ENCODE measurements at regions not wholly inside any gene's neighbourhood (a gene's known extent, or its start where the extent isn't known, plus 50 kb on each side); places are given as distances from the start of the nearest gene placed in this dataset.
"Not testable (repeated sequence)": the region's sequence is repeated elsewhere in the genome, so short reads cannot be mapped to it uniquely, and the experiment has no call there.

DNA sequence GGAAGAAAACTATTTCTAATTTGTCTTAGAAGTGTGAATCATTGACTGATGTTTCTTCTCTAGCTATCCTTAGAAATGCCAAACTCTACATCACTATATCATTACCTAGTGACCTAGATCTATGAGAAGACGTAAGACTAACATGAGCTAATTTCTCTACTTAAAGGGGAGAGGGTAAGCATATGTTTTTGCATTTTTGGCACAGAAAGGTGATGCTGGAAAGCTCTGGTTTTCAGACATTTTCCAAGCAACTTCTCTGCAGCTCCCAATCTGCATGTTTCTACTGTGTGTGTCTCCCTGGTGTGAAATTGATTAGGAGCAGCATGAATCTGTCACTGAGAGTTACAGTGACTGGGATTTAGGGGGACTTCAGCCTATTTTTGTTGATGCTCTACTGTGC, 235.2 kb upstream of the LINC00305 start:
- DNase-seq: no peak

DNA sequence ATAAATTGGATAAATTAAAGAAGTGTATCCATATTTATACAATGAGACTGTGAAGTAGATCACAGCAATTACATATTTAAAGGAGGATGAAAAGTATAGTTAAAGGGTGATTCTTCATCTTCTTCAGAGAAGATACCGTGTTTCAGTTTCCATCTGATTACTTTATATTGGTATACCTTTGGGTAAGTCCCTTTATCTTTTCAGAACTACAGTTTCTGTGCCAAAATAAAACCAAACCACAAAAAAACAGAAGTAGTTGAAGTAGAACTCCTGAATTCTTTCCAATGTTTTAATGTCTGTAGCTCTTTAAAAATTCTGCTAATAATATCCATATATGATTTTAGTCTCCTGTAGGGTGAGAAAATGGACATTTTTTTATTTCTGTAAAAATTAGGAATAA, 231.2 kb upstream of the LINC00305 start:
- no peak for DNase-seq

DNA sequence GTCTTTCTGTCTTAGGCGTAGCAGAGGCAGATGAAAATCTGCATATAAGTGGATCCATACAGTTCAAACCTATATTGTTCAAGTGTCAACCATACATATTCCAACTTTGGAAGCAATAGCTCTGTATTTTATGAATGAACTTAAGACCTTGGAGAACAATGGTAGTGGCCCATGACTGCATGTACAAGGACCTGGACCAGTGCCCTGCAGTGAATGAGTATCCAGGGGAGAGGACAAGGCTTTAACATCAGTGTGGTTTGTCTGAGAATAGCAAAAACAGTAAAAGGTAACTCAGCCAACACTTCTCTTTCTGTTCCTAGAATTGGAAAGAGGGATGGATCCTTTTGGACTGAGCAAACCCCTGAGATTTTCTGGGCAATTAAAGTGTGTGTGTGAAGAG, 230.8 kb upstream of the LINC00305 start:
- no peak for DNase-seq

DNA sequence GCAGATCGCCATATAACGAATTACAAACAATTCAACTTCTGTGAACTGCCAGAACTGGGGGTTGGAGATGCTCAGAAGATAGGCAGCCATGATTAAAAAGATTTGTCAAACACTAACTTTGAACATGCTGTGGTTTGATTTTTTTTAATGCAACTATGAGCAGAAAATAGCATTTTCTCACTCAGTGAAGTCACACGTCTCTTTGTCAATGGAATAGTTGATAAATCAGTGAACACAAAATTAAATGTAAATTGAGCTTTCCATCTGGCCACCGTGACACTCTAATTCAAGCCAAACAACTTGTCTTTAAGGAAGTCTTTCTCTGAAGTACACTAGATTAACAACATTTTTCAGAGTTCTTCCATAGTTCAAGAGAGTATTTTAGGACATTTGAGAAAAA, 228.6 kb upstream of the LINC00305 start:
- no peak for DNase-seq

DNA sequence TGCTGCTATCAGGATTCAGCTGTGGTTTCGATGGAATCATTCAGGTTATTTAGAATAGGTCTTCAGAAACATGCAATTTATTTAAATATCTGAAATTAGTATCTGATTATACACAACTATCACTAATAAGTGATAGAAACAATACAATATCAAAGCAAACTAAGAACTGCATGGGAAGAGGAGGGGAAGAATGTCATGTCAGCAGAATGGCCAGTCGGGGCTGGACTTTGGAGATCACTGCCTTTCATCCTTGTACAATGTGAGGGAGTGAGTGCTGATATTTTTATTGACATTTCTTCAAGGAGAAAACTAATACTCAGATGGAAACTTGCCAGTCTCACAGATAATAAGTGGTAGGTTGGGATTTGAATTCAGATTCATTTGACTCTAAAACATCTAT, 224.0 kb upstream of the LINC00305 start:
- DNase-seq: no peak

DNA sequence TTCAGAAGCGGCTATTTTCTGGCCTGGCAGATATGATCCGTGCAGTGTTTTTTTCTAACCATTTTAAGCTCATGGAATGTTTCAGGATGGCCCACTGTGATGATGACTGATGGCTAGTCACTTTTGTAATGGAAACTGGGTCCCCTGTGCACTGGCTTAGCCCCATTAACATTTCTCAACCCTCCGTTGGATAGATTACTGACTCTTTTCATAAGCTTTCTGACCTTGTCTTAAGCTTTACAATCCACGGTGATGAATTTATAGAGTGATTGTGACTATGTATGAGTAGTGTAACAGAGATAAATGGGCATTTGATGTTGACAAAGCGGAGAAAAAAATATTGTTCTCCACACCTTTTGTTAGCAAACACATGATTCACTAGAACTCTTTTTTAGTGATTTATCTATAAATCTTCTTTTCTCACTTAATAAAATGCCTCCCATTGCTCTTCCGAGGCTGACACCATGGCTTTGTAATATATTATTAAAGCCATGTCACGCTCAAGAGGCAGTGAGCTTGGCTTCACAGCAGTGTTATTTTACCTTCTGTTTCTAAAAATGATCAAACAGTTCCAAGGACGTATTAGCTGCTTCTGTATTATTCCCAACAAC, 221.0 kb upstream of the LINC00305 start:
- DNase-seq: not testable (repeated sequence)

DNA sequence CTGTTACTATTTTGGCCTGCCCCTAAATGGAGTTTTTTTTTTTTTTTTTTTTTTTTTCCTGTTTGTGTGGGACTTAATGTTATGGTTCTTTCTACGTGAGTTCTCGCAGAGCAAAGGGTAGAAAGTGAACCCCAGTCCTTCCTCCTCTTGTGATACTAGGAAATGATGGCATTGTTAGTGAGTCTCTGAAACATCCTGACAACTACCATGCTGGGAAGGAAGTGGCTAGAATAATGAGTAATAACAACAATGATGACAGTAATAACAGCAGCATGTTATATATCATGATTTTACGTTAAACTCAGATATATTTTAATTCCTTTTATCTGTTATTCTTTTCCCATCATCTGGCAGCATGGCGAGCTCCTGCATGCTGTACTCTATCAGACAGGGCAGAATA, 216.2 kb upstream of the LINC00305 start:
- no peak for DNase-seq

DNA sequence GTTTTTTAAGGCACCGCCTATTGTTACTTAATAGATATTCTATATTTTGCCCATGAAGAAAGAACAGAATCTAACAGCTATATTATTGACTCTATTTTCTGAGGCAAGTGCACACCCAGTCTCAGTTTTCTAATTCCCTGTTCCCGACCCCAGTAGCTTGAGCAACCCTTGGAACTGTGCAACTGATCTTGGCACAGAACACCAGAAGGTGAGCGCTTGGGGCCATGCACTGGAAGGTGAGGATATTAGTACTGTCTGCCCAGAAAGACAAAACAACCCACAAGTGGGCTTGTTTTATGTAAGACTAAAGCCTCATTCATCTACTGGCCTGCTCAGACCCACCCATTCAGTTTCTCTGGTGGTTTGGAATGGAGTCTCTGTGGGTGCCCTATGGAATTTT, 188.8 kb upstream of the LINC00305 start:
- DNase-seq: no peak

DNA sequence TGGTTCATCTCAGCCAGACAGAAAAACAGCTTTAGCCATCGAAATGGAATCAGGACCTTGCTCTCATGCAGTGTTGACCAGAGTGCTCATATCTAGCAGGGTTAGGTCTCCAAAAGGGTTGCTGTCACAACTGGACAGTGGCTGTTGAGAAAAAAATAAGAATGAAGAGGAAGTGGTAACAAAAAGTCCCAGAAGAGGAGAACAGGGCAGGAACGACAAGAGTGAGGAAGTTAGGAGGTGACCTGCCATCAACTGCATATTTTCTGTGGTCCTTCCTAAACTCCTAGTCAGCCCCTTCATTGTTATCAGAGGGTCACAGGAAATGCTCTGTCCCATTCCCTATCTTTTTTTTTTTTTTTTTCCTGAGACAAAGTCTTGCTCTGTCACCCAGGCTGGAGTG, 188.1 kb upstream of the LINC00305 start:
- no peak for DNase-seq

DNA sequence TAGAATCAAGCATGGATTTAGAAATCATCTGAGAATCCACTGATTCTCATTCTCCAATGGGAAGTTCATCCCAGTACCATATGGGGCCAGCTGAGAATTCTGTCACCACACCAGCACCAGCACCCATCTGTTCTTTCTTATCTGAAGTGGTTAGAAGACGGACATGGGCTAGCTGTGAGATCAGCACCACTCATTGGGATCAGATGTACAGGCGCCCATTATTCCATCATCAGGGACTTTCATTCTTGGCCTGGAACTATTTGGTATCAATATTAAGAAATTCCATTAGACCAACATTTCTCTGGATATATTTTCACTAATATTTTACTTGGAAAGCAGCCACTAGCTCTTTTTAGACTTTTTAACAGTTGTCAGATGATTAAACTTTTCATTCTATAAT, 185.9 kb upstream of the LINC00305 start:
- DNase-seq: no peak

DNA sequence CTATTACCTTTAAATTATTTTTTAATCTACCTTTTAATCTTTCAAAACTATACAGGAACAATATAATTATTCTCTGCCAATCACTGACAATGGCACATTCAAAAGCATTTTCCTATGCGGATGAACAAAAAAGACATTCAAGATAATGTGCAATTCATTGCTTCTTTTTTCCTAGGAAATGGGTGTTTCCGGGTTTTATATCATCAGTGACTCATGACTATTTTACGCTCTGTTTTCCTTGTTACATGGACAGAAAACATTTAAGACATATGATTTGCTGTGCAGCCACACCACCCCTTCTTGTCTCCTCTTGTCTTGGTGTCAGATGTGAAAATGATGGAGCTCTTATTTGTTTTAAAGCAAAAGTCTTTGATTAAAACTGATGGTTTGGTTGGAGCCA, 184.7 kb upstream of the LINC00305 start:
- no peak for DNase-seq

DNA sequence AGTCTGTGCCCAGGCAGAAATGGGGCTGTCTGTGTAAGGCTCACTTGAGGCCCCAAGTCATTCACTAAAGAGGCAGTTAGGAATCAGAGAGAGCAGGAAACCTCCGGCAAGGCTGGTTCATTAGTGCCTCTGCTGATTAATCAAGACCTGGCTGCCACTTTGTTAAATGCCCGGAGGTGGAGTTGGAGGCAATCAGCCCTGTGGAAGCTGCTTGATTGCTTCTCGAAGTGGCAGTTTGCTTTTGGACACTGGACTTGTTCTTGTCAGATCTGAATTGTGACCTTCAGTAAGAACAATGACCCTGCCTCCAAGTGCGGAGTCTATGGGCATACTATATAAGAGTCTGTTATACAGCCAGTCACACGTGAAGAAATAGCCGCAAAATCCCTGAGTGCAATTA, 183.9 kb upstream of the LINC00305 start:
- no peak for DNase-seq

DNA sequence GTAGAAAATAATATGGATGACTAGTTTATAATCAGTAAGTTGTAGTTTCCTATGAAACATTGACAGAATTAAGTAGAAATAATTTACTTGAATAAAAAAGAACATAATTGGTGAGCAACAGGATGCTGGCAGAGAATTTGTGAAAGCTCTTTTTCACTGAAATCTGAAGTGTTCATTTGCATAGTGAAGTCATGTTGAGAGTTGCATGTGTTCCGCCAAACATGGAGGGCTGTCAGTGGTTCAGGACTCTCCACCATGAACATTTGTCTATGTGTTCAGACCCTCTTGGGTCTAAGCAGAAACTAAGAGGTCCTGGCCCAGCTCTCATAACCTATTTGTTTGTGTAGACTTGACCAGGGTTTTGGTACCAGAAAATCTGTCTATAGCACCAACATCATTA, 182.5 kb upstream of the LINC00305 start:
- DNase-seq: no peak

DNA sequence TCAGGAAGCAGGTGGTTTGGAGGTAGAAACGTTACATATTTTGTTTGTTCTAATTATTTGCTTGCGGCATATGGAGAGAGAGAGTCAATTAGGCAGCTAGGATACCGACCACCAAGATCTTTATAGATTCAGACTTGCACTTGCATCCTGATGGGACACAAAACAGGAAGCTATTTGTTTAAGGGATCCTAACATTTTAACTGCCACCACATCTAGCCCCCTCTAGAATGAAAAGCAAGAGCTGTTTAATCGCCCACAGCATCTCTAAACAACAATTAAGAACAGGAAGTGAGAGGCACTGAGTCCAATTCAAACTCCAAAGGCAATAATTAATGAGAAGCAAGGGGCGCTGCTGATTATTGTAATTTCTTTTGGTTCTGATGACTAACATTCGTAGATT, 182.0 kb upstream of the LINC00305 start:
- DNase-seq: no peak

DNA sequence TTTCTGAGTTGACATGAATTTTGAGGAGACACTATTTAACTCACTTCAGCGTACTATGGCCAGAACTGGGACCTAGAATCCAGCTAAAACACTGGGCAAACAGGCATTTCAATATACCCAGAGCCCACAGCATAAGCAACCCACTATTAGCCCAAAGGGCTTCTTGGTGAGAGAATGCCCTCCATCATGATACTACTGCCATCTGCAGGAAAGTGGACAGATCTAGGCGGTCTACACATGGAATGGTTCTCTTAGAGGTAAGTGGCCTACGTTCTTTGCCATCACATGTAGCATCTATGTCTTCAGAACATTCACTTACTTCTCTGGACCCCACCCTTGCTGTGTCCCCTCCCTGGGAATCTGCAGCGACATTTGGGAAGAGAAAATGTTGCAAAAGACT, 181.3 kb upstream of the LINC00305 start:
- no peak for DNase-seq

DNA sequence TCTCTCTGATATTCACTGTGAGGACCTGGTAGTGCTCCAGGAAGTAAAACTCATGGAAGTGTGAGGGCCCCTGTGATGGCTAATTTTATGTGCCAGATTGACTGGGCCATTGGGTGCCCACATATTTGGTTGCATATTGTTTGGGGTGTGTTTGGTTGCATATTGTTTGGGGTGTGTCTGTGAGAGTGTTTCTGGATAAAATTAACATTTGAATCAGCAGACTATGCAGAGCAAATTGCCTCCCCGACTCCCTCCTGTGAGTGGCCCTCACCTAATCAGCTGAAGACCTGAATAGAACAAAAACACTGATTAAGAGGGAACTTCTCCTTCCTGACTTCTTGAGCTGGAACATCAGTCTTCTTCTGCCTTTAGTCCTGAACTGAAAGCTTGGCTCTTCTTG, 173.3 kb upstream of the LINC00305 start:
- no peak for DNase-seq

DNA sequence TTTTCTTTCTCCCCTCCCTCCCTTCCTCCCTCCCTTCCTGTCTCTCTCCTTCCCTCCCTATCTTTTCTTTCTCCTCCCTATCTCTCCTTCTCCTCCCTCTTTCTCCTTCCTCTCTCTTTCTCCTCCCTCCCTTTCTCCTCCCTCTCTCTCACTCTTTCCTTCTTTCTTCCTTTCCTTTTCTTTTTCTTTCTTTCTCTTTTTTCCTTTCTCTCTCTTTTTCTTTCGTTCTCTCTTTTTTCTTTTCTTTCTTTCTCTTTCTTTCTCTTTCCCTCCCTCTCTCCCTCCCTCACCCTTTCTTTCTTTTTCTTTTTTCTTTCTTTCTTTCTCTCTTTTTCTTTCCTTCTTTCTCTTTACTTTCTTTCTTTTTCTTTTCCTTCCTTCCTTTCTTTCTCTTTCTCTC, 169.7 kb upstream of the LINC00305 start:
- DNase-seq: no peak

DNA sequence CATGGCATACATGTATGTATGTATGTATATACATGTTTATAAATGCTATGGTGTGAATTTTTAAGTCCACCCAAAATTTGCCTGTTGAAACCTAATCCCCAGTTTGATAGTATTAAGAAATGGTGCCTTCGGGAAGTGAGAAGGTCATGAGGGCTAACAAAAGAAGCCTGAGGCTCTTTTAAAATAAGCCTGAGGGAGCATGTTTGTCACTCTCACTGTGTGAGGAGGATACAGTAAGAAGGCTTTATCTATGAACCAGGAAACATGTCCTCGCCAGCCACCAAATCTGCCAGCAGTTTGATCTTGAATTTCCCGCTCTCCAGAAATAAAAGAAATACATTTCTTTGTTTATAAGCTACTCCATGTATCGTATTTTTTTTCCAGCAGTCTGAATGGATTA, 163.0 kb upstream of the LINC00305 start:
- no peak for DNase-seq

DNA sequence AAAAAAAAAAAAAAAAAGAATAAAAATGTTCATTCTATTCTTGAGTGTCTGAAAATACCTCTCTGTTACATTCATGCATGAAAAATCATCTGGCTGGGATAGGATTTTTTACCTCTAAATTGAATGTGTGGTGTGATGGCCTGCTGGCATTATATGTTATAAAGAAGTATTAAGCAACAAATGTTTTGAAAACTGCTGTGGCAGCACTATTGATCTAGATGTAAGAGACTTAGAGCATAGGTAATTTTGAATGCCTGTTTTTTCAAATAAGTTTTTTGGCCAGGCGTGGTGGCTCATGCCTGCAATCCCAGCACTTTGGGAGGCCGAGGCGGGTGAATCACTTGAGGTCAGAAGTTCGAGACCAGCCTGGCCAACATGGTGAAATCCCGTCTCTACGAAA, 147.0 kb upstream of the LINC00305 start:
- DNase-seq: no peak

DNA sequence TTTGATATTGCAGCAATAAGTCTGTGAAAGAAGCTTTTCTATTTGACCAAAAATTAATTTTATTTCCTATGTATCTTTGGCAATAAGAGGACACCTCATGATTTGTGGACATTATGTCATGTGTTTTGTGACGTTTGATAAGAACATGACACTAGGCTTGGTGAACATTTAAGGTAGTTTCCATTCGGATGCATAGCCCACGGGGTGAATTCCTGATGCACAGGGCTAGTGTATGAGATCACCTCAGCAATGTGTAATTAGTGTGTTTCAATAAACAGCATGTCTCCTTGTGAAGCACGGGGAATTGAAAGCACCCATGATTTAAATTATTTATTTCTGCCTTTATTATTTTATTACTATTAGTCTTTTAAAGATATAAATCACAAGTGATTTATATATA, 146.1 kb upstream of the LINC00305 start:
- no peak for DNase-seq

DNA sequence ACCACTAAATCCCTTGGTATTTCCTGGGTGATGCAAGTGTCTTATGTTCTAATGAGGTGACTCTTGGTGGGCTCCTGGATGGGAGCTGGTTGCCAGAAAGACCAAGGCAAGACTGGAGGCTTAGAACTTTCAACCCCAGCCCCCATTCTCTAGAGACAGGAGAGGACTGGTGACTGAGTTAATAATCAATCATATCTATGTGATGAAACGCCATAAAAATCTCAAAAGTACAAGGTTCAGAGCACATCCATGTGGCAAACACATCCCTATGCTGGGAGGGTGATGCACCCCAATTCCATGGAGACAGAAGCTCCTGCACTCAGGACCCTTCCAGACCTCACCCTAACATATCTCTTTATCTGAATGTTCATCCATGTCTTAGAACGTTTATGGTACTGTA, 139.5 kb upstream of the LINC00305 start:
- DNase-seq: no peak

DNA sequence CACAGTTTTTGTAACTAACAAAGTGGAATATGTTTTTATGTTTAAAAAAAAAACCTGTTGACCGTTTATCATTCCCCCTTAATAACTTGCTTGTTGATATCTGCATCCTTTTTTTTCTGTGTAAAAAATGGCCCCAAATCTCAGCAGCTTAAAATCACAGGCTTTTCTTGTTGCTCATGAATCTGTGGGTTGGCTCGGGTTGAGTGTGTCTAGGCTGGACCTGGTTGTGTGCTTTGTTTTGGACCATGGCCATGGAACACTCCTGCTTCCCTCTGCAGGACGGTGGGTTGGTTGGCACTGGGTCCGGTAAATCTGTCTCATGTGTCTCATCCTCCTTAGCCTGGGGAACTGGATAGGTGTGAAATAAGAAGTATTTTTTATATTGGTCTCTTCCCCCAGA, 139.0 kb upstream of the LINC00305 start:
- no peak for DNase-seq

DNA sequence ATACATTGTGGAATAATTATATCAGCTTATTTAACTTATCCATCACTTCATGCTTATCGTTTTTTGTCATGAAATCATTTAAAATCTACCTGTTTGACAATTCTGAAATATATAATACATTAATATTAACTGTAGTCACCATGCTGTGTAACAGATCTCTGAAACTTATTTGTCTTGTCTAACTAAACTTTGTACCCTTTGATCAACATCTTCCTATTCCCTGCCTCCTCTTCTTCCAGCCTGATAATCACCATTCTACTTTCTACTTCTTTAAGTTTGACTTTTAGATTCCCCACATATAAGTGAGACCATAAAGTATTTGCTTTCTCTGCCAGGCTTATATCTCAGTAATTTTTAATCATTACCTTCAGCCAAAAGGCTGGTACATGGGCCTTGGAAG, 134.2 kb upstream of the LINC00305 start:
- DNase-seq: no peak

DNA sequence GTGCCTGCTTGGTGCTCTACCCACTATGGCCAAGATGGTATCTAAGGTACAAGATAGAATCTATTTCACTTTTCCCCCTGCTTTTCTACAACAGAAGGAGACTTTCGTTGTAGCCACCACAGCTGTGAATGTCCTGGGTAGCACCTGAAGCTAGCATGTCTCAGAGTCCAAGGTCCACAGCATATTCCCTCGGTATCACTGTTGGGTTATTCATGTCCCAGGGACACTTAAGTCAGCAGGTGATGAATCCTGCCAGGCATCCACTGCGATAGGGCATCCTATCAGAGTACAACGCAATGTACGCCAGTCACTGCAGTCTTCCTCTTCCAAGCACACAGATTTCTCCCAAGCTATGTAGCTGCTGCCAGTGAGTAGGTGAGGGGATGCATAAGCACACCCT, 129.1 kb upstream of the LINC00305 start:
- DNase-seq: no peak

DNA sequence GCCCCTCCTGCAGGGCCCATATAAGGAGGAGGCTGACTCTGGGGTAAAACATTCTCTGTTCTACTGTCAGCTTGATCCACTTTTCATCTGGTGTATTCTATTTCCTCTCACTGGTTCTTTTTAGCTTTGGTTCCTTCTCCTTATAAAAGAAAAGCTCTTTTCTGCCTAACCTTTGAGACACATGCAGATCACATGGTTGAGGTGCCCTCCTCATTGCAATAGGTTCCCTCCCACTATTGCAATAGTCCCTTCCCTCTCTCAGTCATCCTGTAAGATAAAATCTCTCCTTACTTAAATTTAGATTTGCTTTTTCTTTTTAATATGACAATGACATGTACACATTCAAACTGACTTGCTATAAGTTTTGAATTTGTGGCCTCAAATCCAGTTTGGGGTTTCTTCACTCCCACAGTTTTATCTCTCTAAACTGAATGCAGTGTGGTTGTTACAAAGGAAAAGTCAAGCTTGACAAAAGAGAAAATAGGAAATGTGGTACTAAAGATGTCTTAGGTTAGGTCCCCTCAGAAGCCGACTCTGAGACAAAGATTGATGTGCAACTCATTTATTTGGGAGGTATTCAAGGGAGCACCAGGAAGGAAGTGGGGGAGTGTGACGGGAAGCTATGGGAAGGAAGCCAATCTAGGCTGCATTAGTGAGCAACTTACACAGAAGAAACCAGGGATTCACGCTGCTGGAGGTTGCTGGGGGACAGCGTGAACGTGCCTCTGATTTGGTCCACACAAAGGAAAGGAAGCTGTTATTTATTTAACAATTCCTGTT, 127.6 kb upstream of the LINC00305 start:
- no peak for DNase-seq

Measured in NCI-H187 treated with DMSO at 0.1 percent for 48 hours (cell line).